GM23338 (cell line): ENCODE measurements at regions not wholly inside any gene's neighbourhood (a gene's known extent, or its start where the extent isn't known, plus 50 kb on each side); places are given as distances from the start of the nearest gene placed in this dataset.

Source experiments
- EZH2 ChIP-seq: fragments of 200-600 bp; sonication (generic); IDR thresholded peaks from one replicate; pipeline ENCODE4 v1.8.0; 2017; ENCODE audit warnings: antibody characterized with exemption, mild to moderate bottlenecking, low read depth; ENCODE audit not compliant: unreplicated experiment
- EZH2phosphoT487 ChIP-seq: fragments of 200-600 bp; sonication (generic); IDR thresholded peaks from one replicate; pipeline ENCODE4 v1.8.1; 2018; ENCODE audit warnings: antibody characterized with exemption; ENCODE audit not compliant: unreplicated experiment
- JUNB ChIP-seq: IDR thresholded peaks from one replicate; pipeline ENCODE4 v1.6.1; 2016; ENCODE audit warnings: antibody characterized with exemption; ENCODE audit not compliant: unreplicated experiment
- POLR2AphosphoS5 ChIP-seq: IDR thresholded peaks from 2 replicates; pipeline ENCODE4 v1.6.1; 2016; ENCODE audit warnings: antibody characterized with exemption, low read depth
- ZNF331 ChIP-seq: fragments of 250-450 bp; sonication (Bioruptor Pico); IDR thresholded peaks from 2 replicates; pipeline ENCODE4 v1.5.0; 2020; ENCODE audit warnings: low read depth, mild to moderate bottlenecking, moderate library complexity
- TF ChIP-seq, protein P1 (sequence below), 2 experiments: fragments of 200-600 bp in 1 of 2; sonication (generic) in 1 of 2; conservative IDR thresholded peaks; 2 replicates each; pipeline versions ENCODE4 v1.5.1 to v1.6.1; 2016 to 2017; ENCODE audit warnings: antibody characterized with exemption in 2 of 2, low read depth in 2 of 2, mild to moderate bottlenecking in 2 of 2, moderate library complexity in 1 of 2

- TF ChIP-seq POLR2AphosphoS5 (no peak), EZH2 (no peak), ZNF331 (CRISPR knock-in tag) (no peak), EZH2phosphoT487 (no peak), JUNB (no peak)
- TF ChIP-seq, protein P1, sequence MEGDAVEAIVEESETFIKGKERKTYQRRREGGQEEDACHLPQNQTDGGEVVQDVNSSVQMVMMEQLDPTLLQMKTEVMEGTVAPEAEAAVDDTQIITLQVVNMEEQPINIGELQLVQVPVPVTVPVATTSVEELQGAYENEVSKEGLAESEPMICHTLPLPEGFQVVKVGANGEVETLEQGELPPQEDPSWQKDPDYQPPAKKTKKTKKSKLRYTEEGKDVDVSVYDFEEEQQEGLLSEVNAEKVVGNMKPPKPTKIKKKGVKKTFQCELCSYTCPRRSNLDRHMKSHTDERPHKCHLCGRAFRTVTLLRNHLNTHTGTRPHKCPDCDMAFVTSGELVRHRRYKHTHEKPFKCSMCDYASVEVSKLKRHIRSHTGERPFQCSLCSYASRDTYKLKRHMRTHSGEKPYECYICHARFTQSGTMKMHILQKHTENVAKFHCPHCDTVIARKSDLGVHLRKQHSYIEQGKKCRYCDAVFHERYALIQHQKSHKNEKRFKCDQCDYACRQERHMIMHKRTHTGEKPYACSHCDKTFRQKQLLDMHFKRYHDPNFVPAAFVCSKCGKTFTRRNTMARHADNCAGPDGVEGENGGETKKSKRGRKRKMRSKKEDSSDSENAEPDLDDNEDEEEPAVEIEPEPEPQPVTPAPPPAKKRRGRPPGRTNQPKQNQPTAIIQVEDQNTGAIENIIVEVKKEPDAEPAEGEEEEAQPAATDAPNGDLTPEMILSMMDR (conservative IDR thresholded peaks at IDR 0.05; ENCODE audit: low read depth in 2 of 2) = no peak
These were observed 218.0 kb downstream of the WNT5A start for GRCh38 chr3:55269096-55269495.
